Mesodermal cell (in vitro differentiated cells): ENCODE measurements at regions not wholly inside any gene's neighbourhood (a gene's known extent, or its start where the extent isn't known, plus 50 kb on each side); places are given as distances from the start of the nearest gene placed in this dataset.

Source experiments
- H3K27ac ChIP-seq: 2 replicates; pipeline ENCODE4 v1.7.0; 2013; ENCODE audit warnings: mild to moderate bottlenecking, low read depth, low read length, moderate library complexity; ENCODE audit not compliant: severe bottlenecking
- H3K36me3 ChIP-seq: 2 replicates; pipeline ENCODE4 v1.7.1; 2013; ENCODE audit warnings: mild to moderate bottlenecking, low read length, moderate library complexity; ENCODE audit not compliant: control insufficient read depth, insufficient read depth
- H3K4me1 ChIP-seq: one replicate; pipeline ENCODE4 v1.7.1; 2013; ENCODE audit warnings: mild to moderate bottlenecking, low read length; ENCODE audit not compliant: insufficient read depth, control insufficient read depth, poor library complexity, severe bottlenecking
- H3K4me3 ChIP-seq: 2 replicates; pipeline ENCODE4 v1.7.0; 2013; ENCODE audit warnings: low read length, control low read depth, mild to moderate bottlenecking; ENCODE audit not compliant: insufficient read depth, poor library complexity, severe bottlenecking; ENCODE audit errors: extremely low read depth
- H3K9me3 ChIP-seq: 2 replicates; pipeline ENCODE4 v1.7.1; 2013; ENCODE audit warnings: mild to moderate bottlenecking, low read length, moderate library complexity; ENCODE audit not compliant: control insufficient read depth
- WGBS, 2 experiments: methylation state at CpG; one replicate each; pipeline ENCODE4 v1.1.5; 2013; ENCODE audit warnings: missing lambda C conversion rate in 2 of 2; ENCODE audit not compliant: insufficient coverage in 2 of 2; 5-methylcytosine and 5-hydroxymethylcytosine counted together

DNA sequence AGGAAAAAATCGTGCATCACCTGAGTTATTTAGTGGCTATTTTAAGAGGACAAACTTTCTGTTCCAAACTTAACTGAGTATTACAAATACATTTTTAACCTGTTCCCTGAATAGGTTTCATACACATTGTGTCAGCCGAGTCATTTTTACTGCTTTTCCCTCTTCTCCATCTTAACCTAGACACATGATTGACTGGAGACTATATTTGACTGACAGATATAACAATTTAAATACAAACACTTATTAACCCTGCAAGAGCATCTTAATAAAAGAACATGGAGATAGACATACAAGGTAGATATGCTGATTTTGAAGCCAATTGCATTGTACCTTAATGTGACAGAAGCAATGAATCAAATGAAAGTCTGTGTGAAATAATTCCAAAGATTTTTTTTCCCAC is 810.5 kb upstream of the ARPP21 start:
- no peak overlapping the region for H3K27ac ChIP-seq
- no peaks in the 10 kb centered on the region for H3K4me1 ChIP-seq
- no peaks in the 10 kb centered on the region for H3K9me3 ChIP-seq
- no peak overlapping the region for H3K4me3 ChIP-seq
- 100% methylated on average over 1 of the region's 2 CpGs; no CpG with 5 or more reads in 1 of the 2 experiments for WGBS, 2 experiments
- H3K36me3 ChIP-seq: no peaks in the 10 kb centered on the region

DNA sequence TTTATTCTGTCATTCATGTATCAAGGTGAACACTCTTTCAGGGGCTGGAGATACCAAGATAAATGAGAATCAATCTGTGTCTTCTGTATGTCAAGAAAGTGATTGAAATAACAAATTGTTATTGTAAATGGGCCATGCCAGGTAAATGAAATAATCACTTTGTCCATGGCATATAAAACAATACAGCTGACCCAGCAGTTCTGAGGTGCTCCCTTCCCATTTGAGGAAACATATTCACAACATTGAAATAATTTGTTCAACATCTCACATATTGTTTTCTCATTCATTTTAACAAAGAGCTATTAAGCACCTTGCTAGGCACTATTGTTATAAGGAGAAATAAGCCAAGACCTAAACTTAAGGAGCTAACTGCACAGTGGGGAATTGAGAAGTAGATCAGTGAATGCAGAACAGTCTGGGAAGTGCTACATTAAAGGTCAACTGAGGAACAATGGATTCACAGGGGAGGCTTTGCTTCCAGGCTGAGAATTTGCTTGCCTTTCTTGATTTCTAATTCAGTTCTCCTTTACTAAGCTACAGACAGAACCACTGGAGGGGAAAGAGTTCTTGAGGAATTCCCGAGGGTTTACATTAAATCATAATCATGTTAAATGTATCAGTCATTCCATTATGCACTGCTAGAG is 806.3 kb upstream of the ARPP21 start:
- peaks cover under 1% of the 10 kb centered on the region for H3K4me1 ChIP-seq
- H3K36me3 ChIP-seq: no peaks in the 10 kb centered on the region
- no peak overlapping the region for H3K27ac ChIP-seq
- H3K9me3 ChIP-seq: no peaks in the 10 kb centered on the region
- no CpG with 5 or more reads among the region's 1 CpG for WGBS, 2 experiments
- H3K4me3 ChIP-seq: no peak overlapping the region

- no peak overlapping the region for H3K27ac ChIP-seq
- no peaks in the 10 kb centered on the region for H3K36me3 ChIP-seq
- WGBS, 2 experiments: 95 to 100% methylated on average over 3 to 4 of the region's 4 CpGs
- peaks cover 6% of the 10 kb centered on the region for H3K4me1 ChIP-seq
- no peaks in the 10 kb centered on the region for H3K9me3 ChIP-seq
- H3K4me3 ChIP-seq: no peak overlapping the region
Observed at GRCh38 chr3:34837848-34838741, 801.2 kb upstream of the ARPP21 start.

- H3K4me1 ChIP-seq: peaks cover 15% of the 10 kb centered on the region
- no peaks in the 10 kb centered on the region for H3K9me3 ChIP-seq
- no peak overlapping the region for H3K4me3 ChIP-seq
- peak overlapping the region; percentile 80 for H3K27ac ChIP-seq
- no peaks in the 10 kb centered on the region for H3K36me3 ChIP-seq
- no CpG with 5 or more reads among the region's 4 CpGs for WGBS, 2 experiments
Observed at GRCh38 chr3:34842706-34843480, 796.4 kb upstream of the ARPP21 start.

DNA sequence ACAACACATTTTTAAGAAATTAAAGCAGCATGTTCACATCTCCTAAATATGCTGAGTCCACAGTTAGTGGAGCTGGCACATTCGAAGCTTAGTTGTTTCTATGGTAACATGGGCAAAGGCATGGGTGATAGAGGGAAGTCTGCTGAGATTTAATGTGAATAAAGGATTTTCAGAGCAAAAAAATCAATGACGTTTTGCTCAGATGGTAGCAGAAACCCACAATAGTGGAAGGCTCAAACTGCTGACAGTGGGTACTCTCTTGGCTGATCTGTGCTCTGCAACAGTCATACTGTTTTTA is 795.1 kb upstream of the ARPP21 start:
- H3K9me3 ChIP-seq: no peaks in the 10 kb centered on the region
- WGBS, 2 experiments: 79 to 92% methylated on average over 2 of the region's 2 CpGs
- no peaks in the 10 kb centered on the region for H3K36me3 ChIP-seq
- H3K4me1 ChIP-seq: peaks cover 9% of the 10 kb centered on the region
- no peak overlapping the region for H3K4me3 ChIP-seq
- no peak overlapping the region for H3K27ac ChIP-seq

GRCh38 chr3:34851137-34851536 is 788.2 kb upstream of the ARPP21 start:
- 89% methylated on average over 1 of the region's 1 CpG; no CpG with 5 or more reads in 1 of the 2 experiments for WGBS, 2 experiments
- Histone ChIP-seq H3K9me3 (no peaks in the 10 kb centered on the region), H3K4me1 (no peaks in the 10 kb centered on the region), H3K27ac (no peak overlapping the region), H3K36me3 (no peaks in the 10 kb centered on the region), H3K4me3 (no peak overlapping the region)

- Histone ChIP-seq H3K27ac (no peak overlapping the region), H3K9me3 (no peaks in the 10 kb centered on the region), H3K36me3 (no peaks in the 10 kb centered on the region), H3K4me1 (peaks cover 3% of the 10 kb centered on the region), H3K4me3 (no peak overlapping the region)
- no CpG with 5 or more reads among the region's 1 CpG for WGBS, 2 experiments
Observed at GRCh38 chr3:34852844-34853439, 786.4 kb upstream of the ARPP21 start.

- 64 to 76% methylated on average over 3 of the region's 7 CpGs for WGBS, 2 experiments
- H3K36me3 ChIP-seq: no peaks in the 10 kb centered on the region
Observed at GRCh38 chr3:34856081-34856947, 783.0 kb upstream of the ARPP21 start.

DNA sequence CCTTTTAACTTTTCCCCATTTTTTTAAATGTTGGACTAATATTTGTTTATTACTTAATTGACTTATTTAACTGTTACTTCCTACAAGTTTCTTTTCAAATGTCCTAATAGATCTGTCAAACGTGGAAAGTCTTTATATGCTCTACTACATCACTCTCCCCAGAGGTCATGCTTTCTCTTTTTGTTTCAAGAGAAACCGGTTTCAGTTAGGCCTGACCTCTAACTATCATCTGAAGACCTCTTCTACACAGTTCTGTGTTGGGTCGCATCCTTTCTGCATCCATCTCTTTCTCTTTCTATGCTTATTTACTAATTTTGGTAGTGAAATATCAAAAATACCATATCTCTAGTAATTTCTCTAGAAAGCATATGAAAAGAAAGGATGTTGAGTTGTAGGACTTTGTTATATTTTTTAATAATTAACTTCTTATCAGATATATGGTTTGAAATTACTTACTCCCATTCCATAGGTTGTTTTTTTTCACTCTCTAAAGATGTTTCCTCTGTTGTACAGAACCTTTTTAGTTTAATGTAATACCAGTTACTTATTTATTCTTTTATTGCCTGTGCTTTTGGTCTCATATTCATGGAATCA is 781.2 kb upstream of the ARPP21 start:
- no peaks in the 10 kb centered on the region for H3K36me3 ChIP-seq

More at GRCh38 chr3:34856081-34856947, 783.0 kb upstream of the ARPP21 start:
- peaks cover 3% of the 10 kb centered on the region for H3K4me1 ChIP-seq
- H3K4me3 ChIP-seq: no peak overlapping the region
- peak overlapping the region; percentile 51 for H3K27ac ChIP-seq
- no peaks in the 10 kb centered on the region for H3K9me3 ChIP-seq

More for the DNA sequence above, 781.2 kb upstream of the ARPP21 start:
- Histone ChIP-seq H3K9me3 (no peaks in the 10 kb centered on the region), H3K27ac (no peak overlapping the region), H3K4me1 (peaks cover 3% of the 10 kb centered on the region), H3K4me3 (no peak overlapping the region)
- WGBS, 2 experiments: 20% methylated on average over 1 of the region's 3 CpGs; no CpG with 5 or more reads in 1 of the 2 experiments
